Hepatic stellate cell (primary cell): ENCODE measurements at regions not wholly inside any gene's neighbourhood (a gene's known extent, or its start where the extent isn't known, plus 50 kb on each side); places are given as distances from the start of the nearest gene placed in this dataset.

Source experiments
- DNase-seq: peaks from one replicate; pipeline ENCODE4 v3.0.0; 2011; ENCODE audit warnings: low spot score

- DNase-seq: no peak
Measured at GRCh38 chr1:82879701-82880305, 1079.1 kb downstream of the ADGRL2 start.

GRCh38 chr1:82875170-82875569, 1074.4 kb downstream of the ADGRL2 start:
- no peak for DNase-seq

- DNase-seq: no peak
Measured at GRCh38 chr1:82874041-82874440, 1073.3 kb downstream of the ADGRL2 start.

- DNase-seq: no peak
Measured at GRCh38 chr1:82870332-82870731, 1069.6 kb downstream of the ADGRL2 start.

- peak; percentile 5 for DNase-seq
Measured at GRCh38 chr1:82867781-82868180, 1067.0 kb downstream of the ADGRL2 start.

DNA sequence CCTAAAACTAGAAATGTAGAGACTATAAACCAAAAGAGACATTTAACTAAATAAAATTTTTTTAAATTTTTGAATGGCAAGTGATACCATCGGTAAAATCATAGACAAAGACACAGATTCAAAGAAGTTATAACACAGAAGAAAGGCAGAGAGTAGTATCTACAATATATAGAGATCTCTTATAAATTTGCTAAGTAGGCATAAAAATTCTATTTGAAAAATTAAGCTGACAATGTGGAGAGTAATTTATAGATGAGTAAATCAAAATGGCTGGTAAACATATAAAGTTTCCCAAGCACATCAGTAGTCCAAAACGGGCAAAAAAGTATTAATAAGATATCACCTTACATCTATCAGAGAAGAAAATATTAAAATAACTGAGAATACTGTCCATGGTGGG, 1061.0 kb downstream of the ADGRL2 start:
- no peak for DNase-seq

- no peak for DNase-seq
Measured at GRCh38 chr1:82858031-82858430, 1057.3 kb downstream of the ADGRL2 start.

DNA sequence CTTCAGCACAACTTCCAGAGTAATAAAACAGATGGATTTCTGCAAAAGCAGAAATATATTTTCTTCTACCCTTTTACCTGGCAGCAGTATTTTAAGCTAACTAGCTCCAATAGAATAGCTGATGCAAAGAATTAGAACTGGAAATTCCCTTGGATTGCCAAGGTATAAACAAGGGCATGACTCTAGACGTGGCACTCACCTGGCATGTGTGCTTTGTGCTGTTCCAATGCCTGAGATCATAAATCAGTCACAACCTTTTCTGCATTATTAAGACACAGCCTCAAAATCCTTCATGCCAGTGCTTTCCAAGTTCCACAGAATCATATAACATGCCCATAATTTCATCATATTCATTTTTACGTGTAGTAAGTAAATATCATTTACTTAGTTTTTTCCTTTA, 1048.7 kb downstream of the ADGRL2 start:
- DNase-seq: no peak

DNA sequence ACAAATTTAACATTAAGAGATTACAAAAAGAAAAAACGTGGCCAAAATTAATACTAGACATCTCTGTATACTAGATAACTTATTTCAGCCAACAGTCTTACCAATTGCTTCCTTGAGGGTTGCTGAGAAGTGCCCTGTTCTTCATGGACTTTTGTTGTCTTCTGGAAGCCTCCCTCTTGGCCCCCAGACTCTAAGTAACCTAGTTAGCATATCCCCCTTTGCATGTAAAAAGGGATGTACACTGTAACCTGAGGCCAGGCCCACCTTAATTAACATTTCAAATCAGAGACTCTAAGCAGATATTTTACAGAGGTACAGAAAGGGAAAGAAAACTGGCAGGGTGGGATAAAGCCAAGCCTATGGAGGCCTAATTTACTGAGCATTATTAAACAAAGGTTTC, 1047.3 kb downstream of the ADGRL2 start:
- no peak for DNase-seq

DNA sequence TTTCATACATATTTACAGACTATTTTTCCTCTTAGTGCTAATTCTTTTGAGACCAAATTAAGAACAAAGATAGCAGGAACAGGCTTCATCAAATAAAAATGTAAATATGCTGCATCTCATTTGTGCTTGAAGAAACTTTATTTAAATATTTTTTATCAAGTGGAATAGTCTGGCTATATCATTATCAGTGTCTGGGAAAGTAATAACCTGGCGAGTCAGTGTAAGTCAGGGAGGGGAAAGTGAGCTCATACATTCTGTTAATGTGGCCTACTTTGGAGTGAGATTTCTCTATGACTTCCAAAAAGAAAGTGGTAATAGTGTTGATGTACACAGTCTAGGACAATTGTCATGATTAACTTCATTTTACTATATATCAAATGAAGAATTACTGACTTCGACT, 1045.1 kb downstream of the ADGRL2 start:
- no peak for DNase-seq

DNA sequence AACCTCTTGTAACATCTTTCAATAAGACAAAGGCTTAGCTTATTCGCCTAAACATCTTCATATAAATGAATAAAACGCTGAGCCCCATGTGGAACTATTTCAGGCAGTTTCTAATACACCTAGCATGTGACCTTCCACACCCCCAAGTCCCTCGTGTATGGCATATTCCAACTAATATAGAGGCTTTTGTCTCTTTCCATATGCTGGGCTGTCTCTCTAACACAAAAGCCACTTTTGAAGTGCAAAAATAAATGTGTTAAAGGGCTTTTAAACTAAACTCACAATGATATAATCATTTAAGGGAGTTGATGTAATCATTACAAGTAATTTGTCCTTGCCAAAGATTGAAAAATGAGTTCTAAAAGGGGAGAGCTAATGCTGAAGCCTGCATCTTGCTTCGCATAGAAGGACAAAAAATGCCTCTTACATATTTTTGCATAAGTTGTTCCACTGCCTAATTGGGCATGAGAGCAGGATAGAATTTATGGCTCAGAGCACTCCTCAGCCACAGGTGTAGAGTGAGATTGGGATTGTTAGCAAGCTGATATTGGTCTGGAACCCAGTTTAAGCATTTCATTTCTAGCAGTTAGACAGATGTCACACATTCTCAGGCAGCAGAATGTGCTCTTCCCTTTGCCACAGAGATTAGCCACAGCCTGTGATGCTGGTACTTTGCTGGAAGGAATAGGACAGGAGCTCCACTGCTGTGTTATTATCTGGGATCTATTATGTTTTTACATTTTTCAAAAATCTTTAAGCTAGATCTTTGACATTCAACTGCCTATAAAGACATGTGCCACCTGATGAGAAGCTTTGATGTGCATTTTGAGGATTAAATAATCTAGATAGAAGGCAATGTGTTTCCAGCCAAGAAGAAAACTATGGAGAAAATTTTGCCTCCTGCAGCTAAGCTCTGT, 1044.4 kb downstream of the ADGRL2 start:
- no peak for DNase-seq

- DNase-seq: no peak
Measured at GRCh38 chr1:82844447-82844846, 1043.7 kb downstream of the ADGRL2 start.

- no peak for DNase-seq
Measured at GRCh38 chr1:82843876-82844275, 1043.1 kb downstream of the ADGRL2 start.

DNA sequence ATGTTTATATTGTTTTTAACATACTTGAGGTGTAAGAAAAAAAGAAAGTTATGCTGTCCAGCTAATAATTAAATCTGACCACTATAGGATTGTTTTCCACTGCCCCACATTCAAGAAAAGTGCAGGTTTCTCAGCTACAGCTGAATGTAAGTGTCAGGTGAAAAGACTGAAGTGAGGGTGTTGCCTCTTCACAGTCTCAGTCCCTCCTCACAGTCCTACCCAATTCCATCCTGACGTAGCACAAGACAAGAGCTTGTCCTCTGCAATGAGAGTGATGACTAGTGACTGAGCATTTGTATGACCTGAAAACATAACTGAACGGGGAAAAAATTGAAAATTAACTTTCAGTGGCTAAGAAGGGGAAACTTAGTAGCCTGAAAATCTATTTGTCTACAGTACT, 1039.5 kb downstream of the ADGRL2 start:
- no peak for DNase-seq

GRCh38 chr1:82837766-82838465, 1037.2 kb downstream of the ADGRL2 start:
- DNase-seq: no peak

GRCh38 chr1:82836973-82837680, 1036.4 kb downstream of the ADGRL2 start:
- DNase-seq: no peak

- DNase-seq: no peak
Measured at GRCh38 chr1:82836213-82836972, 1035.7 kb downstream of the ADGRL2 start.

- no peak for DNase-seq
Measured at GRCh38 chr1:82830690-82831380, 1030.1 kb downstream of the ADGRL2 start.

DNA sequence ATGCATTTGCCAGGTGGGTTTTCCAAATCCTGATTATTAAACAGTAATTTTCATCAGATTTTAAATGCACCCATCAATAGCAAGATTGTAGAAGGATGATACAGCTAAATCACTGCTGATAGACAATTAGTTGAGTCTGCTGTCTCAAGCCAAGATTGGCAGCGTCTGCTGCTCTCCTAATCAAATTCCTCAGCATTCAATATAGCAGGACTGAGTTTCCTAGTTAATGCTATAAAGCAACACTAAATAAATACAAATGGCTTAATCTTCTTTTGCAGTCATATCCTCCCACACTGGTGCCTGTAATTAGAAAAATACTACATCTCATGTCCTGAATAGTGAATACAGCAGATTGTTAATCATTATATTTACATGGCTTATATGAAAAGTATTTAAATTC, 1028.8 kb downstream of the ADGRL2 start:
- no peak for DNase-seq

- no peak for DNase-seq
Measured at GRCh38 chr1:82823876-82824275, 1023.1 kb downstream of the ADGRL2 start.

DNA sequence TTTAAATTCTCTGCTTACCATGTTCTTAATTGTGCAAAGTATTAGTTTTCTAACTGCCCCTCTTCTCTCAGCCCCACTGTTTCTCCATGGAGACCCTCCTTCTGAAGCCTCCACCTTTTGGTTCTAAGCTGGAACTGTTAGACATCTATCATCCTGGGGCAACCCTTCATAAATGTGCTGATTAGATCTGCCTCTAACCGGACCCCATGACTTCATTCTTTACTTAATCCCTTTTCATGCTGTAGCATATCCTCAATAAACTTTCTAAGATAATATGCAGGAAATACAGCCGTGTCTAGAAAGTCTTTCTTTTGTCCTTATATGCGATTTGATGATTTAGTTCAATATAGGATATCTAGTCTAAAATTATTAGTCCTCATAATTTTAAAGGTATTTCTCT, 1020.1 kb downstream of the ADGRL2 start:
- no peak for DNase-seq
